WERI-Rb-1 (cell line): ENCODE measurements at regions not wholly inside any gene's neighbourhood (a gene's known extent, or its start where the extent isn't known, plus 50 kb on each side); places are given as distances from the start of the nearest gene placed in this dataset.

Experiments
- DNase-seq: peaks from one replicate; pipeline ENCODE4 v3.0.0-alpha.2; 2020
- H3K27ac ChIP-seq: fragments of 250-450 bp; sonication (Bioruptor Pico); 2 replicates; pipeline ENCODE4 v1.5.1; 2020; ENCODE audit warnings: mild to moderate bottlenecking, moderate library complexity
- H3K27me3 ChIP-seq: fragments of 250-450 bp; sonication (Bioruptor Pico); 2 replicates; pipeline ENCODE4 v1.5.1; 2021; ENCODE audit warnings: mild to moderate bottlenecking, low read depth, moderate library complexity; ENCODE audit not compliant: insufficient read depth, severe bottlenecking
- H3K36me3 ChIP-seq: fragments of 250-450 bp; sonication (Bioruptor Pico); 2 replicates; pipeline ENCODE4 v1.5.1; 2020; ENCODE audit warnings: mild to moderate bottlenecking, moderate library complexity
- H3K4me3 ChIP-seq: 2 replicates; pipeline ENCODE4 v1.5.1; 2011; ENCODE audit warnings: low read depth, mild to moderate bottlenecking, control low read depth, low read length
- H3K9me3 ChIP-seq: fragments of 250-450 bp; sonication (Bioruptor Pico); 2 replicates; pipeline ENCODE4 v1.5.1; 2021; ENCODE audit warnings: mild to moderate bottlenecking, moderate library complexity; ENCODE audit not compliant: severe bottlenecking
- TF ChIP-seq, protein P1 (sequence below): IDR thresholded peaks from 2 replicates; pipeline ENCODE4 v1.5.1; 2011; ENCODE audit warnings: low read depth, mild to moderate bottlenecking, control low read depth, inconsistent platforms, low read length

DNA sequence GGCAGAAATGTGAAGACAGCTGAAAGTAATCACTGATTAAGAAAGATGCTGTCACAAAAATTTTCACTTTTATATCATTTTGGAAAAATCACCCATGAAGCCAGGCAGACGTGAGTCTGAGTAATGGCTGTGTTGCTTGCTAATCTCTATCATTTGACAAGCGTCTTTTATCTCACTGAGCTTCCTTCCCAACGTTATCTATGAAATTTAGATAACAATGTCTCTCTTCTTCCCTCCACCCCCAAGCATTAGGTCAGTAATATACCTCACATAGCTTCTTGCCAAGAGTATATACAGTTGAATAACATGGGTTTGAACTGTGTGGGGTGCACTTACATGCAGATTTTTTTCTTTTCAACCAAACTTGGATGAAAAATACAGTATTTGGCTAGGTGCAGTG lies 388.6 kb upstream of the NRXN1 start:
- Histone ChIP-seq H3K27ac (no peak overlapping the region), H3K27me3 (no peaks in the 10 kb centered on the region), H3K9me3 (no peaks in the 10 kb centered on the region), H3K4me3 (no peak overlapping the region), H3K36me3 (no peaks in the 10 kb centered on the region)
- no peak for DNase-seq
- TF ChIP-seq, protein P1, sequence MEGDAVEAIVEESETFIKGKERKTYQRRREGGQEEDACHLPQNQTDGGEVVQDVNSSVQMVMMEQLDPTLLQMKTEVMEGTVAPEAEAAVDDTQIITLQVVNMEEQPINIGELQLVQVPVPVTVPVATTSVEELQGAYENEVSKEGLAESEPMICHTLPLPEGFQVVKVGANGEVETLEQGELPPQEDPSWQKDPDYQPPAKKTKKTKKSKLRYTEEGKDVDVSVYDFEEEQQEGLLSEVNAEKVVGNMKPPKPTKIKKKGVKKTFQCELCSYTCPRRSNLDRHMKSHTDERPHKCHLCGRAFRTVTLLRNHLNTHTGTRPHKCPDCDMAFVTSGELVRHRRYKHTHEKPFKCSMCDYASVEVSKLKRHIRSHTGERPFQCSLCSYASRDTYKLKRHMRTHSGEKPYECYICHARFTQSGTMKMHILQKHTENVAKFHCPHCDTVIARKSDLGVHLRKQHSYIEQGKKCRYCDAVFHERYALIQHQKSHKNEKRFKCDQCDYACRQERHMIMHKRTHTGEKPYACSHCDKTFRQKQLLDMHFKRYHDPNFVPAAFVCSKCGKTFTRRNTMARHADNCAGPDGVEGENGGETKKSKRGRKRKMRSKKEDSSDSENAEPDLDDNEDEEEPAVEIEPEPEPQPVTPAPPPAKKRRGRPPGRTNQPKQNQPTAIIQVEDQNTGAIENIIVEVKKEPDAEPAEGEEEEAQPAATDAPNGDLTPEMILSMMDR = no peak

DNA sequence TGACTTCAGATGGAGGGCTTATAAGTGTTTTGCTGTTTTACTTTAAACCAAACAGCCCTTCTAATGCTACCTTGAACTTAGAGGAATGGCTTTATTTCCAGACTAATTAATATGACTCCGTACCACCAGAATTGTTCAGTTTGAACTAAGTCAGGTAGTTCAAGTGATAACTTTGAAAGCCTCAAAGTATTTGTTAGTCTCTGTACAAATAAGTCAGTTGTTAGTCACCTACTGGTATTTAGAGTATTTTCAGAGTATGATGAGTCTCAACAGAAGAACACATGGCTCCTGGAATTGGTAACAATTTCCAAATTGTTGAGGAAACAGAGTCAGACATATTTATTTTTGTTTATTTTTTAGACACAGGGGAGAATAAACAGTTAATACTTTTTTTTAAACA lies 381.8 kb upstream of the NRXN1 start:
- Histone ChIP-seq H3K27me3 (no peaks in the 10 kb centered on the region), H3K36me3 (no peaks in the 10 kb centered on the region), H3K4me3 (no peak overlapping the region), H3K9me3 (no peaks in the 10 kb centered on the region), H3K27ac (no peak overlapping the region)
- DNase-seq = no peak
- TF ChIP-seq, protein P1 = no peak

DNA sequence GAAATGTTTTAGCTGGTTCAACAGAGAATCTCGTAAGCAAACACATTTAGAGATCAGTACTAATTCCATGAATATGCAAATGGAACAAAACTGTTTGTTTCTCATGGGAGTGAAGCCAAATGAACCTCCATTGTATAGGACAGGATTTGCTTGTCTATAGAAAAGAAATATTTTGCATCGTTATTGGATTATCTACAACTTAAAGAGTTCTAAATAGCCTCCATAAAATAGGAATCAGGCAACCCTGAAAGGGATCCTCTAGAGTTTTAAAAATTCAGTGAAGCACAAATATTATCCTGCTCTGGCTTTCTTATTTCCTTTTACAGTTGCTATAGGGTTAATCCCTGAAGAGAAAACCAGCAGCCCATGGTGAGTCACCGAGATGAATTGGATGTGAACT lies 378.4 kb upstream of the NRXN1 start:
- Histone ChIP-seq H3K36me3 (no peaks in the 10 kb centered on the region), H3K4me3 (no peak overlapping the region), H3K9me3 (no peaks in the 10 kb centered on the region), H3K27me3 (no peaks in the 10 kb centered on the region), H3K27ac (no peak overlapping the region)
- TF ChIP-seq, protein P1 = no peak
- no peak for DNase-seq

DNA sequence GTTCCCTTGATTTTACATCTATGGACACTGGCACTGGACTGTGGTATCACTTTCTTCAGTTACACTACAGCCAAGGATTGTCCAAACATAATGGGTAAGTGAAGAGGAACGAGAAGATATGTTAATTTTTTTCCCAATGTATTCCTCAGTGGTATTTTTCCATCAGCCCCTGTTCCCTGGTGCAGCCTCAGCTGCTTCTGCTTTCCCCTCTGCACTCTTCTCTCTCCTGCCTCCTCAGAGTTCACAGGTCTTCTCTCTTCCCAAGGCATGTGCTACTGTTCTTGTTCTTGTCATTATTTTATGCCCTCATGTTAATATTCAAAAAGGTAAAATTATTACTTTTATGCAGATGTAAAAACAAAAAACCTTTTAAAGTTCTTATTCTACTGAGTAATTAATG lies 378.0 kb upstream of the NRXN1 start:
- TF ChIP-seq, protein P1 = no peak
- no peaks in the 10 kb centered on the region for H3K36me3 ChIP-seq
- H3K27me3 ChIP-seq = no peaks in the 10 kb centered on the region
- no peak for DNase-seq
- no peaks in the 10 kb centered on the region for H3K9me3 ChIP-seq
- no peak overlapping the region for H3K4me3 ChIP-seq
- no peak overlapping the region for H3K27ac ChIP-seq

DNA sequence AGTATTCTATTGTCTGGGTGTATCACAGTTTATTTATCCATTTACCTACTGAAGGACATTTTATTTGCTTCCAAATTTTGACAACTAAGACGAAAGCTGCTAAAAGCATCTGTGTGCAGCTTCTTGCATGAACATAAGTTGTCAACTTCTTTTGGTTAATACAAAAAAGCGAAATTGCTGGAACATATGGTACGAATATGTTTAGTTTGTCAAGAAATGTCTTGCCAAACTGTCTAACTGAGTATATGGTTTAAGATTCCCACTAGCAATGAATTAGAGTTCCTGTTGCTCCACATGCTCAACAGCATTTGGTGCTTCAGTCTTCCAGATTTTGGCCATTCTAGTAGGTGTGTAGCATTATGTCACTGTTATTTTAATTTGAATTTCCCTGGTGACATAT lies 372.3 kb upstream of the NRXN1 start:
- no peak for DNase-seq
- no peaks in the 10 kb centered on the region for H3K36me3 ChIP-seq
- TF ChIP-seq, protein P1 = no peak
- no peak overlapping the region for H3K27ac ChIP-seq
- H3K27me3 ChIP-seq = no peaks in the 10 kb centered on the region
- H3K9me3 ChIP-seq = no peaks in the 10 kb centered on the region
- H3K4me3 ChIP-seq = no peak overlapping the region

DNA sequence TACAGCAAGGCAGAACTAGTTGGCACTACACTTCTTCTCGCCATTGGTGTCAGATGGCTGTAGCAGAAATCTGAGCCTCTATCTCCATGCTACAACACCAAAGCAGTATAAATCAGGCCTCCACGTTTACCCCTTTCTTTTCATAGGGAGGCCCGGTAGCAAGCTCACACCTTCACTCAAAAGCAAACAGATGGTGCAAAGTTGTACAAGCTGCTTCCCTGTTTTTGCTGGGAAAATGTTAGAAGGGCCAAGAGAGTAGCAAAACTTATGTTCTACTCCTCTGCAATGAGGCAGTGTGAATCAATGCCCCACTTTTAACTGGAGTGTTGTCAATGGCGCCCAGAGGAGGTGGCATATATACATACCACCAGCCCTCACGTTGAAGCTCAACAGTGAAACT lies 369.6 kb upstream of the NRXN1 start:
- TF ChIP-seq, protein P1 = no peak
- Histone ChIP-seq H3K36me3 (no peaks in the 10 kb centered on the region), H3K9me3 (no peaks in the 10 kb centered on the region), H3K27me3 (no peaks in the 10 kb centered on the region), H3K27ac (no peak overlapping the region), H3K4me3 (no peak overlapping the region)
- DNase-seq = no peak
